Ishikawa (cell line): ENCODE measurements at regions not wholly inside any gene's neighbourhood (a gene's known extent, or its start where the extent isn't known, plus 50 kb on each side); places are given as distances from the start of the nearest gene placed in this dataset.

Experiments
- CEBPB ChIP-seq: IDR thresholded peaks from 2 replicates; pipeline ENCODE4 v1.6.1; 2012
- CREB1 ChIP-seq: IDR thresholded peaks from 2 replicates; pipeline ENCODE4 v1.6.1; 2012; ENCODE audit warnings: low read depth
- EGR1 ChIP-seq: IDR thresholded peaks from 2 replicates; pipeline ENCODE4 v1.6.1; 2012
- EP300 ChIP-seq: IDR thresholded peaks from 2 replicates; pipeline ENCODE4 v1.6.1; 2012; ENCODE audit warnings: borderline replicate concordance
- FOXM1 ChIP-seq: IDR thresholded peaks from 2 replicates; pipeline ENCODE4 v1.6.1; 2012; ENCODE audit warnings: low read depth, borderline replicate concordance
- MAX ChIP-seq: IDR thresholded peaks from 2 replicates; pipeline ENCODE4 v1.6.1; 2012
- NFIC ChIP-seq: IDR thresholded peaks from 2 replicates; pipeline ENCODE4 v1.6.1; 2012
- RAD21 ChIP-seq: IDR thresholded peaks from 2 replicates; pipeline ENCODE4 v1.6.1; 2012; ENCODE audit warnings: low read depth
- REST ChIP-seq: IDR thresholded peaks from 2 replicates; pipeline ENCODE4 v1.6.1; 2012; ENCODE audit warnings: low read depth, mild to moderate bottlenecking
- TAF1 ChIP-seq: IDR thresholded peaks from 2 replicates; pipeline ENCODE4 v1.6.1; 2012; ENCODE audit warnings: low read depth, mild to moderate bottlenecking
- TCF12 ChIP-seq: IDR thresholded peaks from 2 replicates; pipeline ENCODE4 v1.6.1; 2012; ENCODE audit warnings: low read depth
- TEAD4 ChIP-seq: IDR thresholded peaks from 2 replicates; pipeline ENCODE4 v1.6.1; 2012
- YY1 ChIP-seq: IDR thresholded peaks from 2 replicates; pipeline ENCODE4 v1.6.1; 2012; ENCODE audit warnings: low read depth
- ZBTB7A ChIP-seq: IDR thresholded peaks from 2 replicates; pipeline ENCODE4 v1.6.1; 2012; ENCODE audit warnings: low read depth
- TF ChIP-seq, protein P1 (sequence below): IDR thresholded peaks from 2 replicates; pipeline ENCODE4 v1.6.1; 2012

- TF ChIP-seq RAD21 (no peak), REST (no peak), FOXM1 (no peak), CEBPB (no peak), NFIC (no peak), MAX (no peak), CREB1 (no peak)
- TF ChIP-seq, protein P1, sequence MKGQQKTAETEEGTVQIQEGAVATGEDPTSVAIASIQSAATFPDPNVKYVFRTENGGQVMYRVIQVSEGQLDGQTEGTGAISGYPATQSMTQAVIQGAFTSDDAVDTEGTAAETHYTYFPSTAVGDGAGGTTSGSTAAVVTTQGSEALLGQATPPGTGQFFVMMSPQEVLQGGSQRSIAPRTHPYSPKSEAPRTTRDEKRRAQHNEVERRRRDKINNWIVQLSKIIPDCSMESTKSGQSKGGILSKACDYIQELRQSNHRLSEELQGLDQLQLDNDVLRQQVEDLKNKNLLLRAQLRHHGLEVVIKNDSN, result no peak
Observed at GRCh38 chr13:84528408-84529070, 646.3 kb upstream of the SLITRK1 start.

- TF ChIP-seq CEBPB (no peak), TEAD4 (no peak), CREB1 (no peak), FOXM1 (no peak), MAX (no peak), EP300 (no peak), TAF1 (no peak), EGR1 (no peak), RAD21 (no peak), TCF12 (no peak), REST (no peak), YY1 (no peak), NFIC (no peak), ZBTB7A (no peak)
- TF ChIP-seq, protein P1, result no peak
Observed at GRCh38 chr13:84525865-84526264, 643.6 kb upstream of the SLITRK1 start.

- no peak for TF ChIP-seq FOXM1
- no peak for TF ChIP-seq YY1
- no peak for TF ChIP-seq TEAD4
- no peak for TF ChIP-seq CEBPB
- no peak for TF ChIP-seq RAD21
Observed at GRCh38 chr13:84524586-84524985, 642.3 kb upstream of the SLITRK1 start.

DNA sequence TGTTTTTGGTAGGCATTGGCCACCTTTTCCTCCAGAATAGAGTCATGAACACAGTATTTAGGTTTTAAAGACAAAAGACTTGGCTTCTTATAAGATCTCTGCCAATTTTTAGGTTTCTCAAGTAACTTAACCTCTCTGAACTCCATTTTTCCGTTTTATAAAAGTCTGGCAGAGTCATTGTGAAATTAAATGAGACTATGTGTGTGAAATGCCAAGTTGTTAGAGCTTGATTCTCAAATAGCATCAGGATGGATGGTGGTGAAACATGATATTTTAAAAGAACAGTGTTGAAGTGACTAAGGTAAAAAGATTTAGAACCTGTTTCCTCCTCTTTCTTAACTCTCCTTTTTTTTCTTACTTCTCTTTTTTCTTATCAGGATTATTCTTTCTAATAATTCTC, 617.7 kb upstream of the SLITRK1 start:
- TF ChIP-seq TEAD4, result no peak
- no peak for TF ChIP-seq TCF12
- TF ChIP-seq REST, result no peak
- TF ChIP-seq NFIC, result no peak
- TF ChIP-seq EGR1, result no peak
- no peak for TF ChIP-seq CREB1
- TF ChIP-seq TAF1, result no peak

DNA sequence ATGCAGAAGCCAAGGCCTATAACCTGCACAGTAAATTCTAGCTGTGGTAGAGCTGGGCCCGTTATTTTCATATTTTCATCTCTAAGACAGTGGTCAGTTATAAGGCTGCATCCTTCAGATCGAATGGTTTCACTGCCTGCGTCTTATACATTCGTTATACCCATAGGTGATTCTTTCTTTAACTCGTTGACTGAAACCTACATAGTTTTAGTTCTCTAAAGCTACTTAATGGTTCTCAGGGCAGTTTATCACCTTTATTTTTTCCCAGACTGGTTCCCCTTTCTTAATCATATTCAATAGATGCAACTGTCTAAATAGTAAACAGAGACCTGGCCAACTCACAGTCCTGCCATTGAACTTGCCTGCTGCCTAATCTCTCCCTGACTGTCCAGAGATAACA, 615.3 kb upstream of the SLITRK1 start:
- TF ChIP-seq CEBPB (no peak), TAF1 (no peak), EP300 (no peak), RAD21 (no peak), MAX (no peak), NFIC (no peak), REST (no peak), CREB1 (no peak), ZBTB7A (no peak), FOXM1 (no peak), TCF12 (no peak), YY1 (no peak), EGR1 (no peak), TEAD4 (no peak)
- TF ChIP-seq, protein P1, result no peak
